ENCODE measurements at regions not wholly inside any gene's neighbourhood (a gene's known extent, or its start where the extent isn't known, plus 50 kb on each side); places are given as distances from the start of the nearest gene placed in this dataset.
"Not testable (repeated sequence)": the region's sequence is repeated elsewhere in the genome, so short reads cannot be mapped to it uniquely, and the experiment has no call there.

DNA sequence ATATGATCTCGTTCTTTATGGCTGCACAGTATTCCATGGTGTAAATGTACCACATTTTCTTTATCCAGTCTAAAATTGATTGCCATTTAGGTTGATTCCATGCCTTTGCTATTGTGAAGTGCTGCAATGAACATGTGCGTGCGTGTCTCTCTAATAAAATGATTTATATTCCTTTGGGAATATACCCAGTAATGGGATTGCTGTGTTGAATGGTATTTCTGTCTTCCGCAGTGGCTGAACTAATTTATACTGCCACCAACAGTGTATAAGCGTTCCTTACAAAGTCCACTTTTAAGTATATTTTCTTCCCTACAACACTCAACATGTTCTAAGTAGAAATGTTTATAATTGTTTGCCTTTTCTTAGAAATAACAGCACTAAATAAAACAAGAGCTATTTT, 521.9 kb downstream of the DTWD2 start:
- H3K36me3 Mint-ChIP-seq (ENCODE audit: low read depth) = no peaks in the 10 kb centered on the region
- no peak overlapping the region for H3K27ac Mint-ChIP-seq
- H3K4me1 Mint-ChIP-seq (ENCODE audit: low read depth) = no peaks in the 10 kb centered on the region

DNA sequence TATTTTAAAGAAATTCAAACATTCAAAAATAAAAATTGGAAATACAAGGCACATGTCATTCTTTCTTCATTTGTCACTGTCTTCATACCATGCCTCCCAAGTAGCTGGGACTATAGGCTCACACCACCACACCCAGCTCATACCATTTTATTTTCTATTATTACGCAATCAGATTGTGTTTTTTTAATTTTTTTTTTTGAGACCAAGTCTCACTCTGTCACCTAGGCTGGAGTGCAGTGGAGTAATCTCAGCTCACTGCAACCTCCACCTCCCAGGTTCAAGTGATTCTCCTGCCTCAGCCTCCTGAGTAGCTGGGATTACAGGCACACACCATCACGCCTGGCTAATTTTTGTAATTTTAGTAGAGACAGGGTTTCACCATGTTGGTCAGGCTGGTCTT, 526.1 kb downstream of the DTWD2 start:
- H3K36me3 Mint-ChIP-seq (ENCODE audit: low read depth); H3K9me3 Mint-ChIP-seq; H3K27ac Mint-ChIP-seq; H3K4me1 Mint-ChIP-seq (ENCODE audit: low read depth); H3K4me3 Mint-ChIP-seq; H3K27me3 Mint-ChIP-seq (ENCODE audit: low read depth): not testable (repeated sequence)

More for the DNA sequence above, 521.9 kb downstream of the DTWD2 start:
- no peaks in the 10 kb centered on the region for H3K9me3 Mint-ChIP-seq
- no peak overlapping the region for H3K4me3 Mint-ChIP-seq
- no peaks in the 10 kb centered on the region for H3K27me3 Mint-ChIP-seq (ENCODE audit: low read depth)

DNA sequence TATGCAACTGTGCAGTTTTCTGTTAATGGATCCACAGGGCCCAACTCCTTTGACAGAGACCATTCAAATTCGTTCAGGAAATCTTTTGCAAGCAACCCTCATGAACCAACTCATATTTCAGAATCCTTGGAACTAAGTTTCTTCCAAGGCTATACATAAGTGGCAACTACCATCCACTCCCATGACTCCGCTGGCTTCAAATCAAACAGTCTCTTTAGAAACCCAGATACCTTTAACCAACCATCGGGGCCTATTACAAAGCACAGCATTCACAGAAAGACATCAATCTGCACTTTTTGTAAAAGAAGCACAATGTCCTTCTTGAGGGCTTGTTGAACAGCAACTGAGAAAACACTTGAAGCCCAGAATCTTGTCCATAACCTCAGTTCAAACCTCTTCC, 526.9 kb downstream of the DTWD2 start:
- Mint-ChIP-seq H3K4me1 (ENCODE audit: low read depth) (no peaks in the 10 kb centered on the region), H3K9me3 (no peaks in the 10 kb centered on the region), H3K4me3 (no peak overlapping the region), H3K27me3 (ENCODE audit: low read depth) (no peaks in the 10 kb centered on the region), H3K36me3 (ENCODE audit: low read depth) (no peaks in the 10 kb centered on the region), H3K27ac (no peak overlapping the region)

DNA sequence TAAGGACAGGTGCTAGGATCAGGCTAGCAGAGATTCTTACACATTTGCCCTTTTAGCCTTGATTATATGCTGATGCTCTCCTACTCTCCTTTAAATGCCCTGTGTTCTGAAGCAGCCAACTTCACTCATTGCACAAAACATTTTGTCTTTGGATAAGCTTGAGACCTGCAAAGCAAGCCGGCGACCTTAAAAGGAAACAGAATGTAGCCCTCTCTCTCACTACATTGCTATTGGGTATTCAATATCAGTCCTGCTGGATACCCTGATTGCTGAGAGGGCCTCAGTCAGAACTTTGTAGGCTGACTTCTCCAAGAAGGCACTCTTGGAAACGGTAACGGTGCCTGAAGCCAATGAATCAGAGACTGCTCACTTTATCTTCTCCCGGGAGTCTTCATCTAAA, 528.9 kb downstream of the DTWD2 start:
- H3K36me3 Mint-ChIP-seq (ENCODE audit: low read depth) = no peaks in the 10 kb centered on the region
- H3K27ac Mint-ChIP-seq = no peak overlapping the region
- no peaks in the 10 kb centered on the region for H3K9me3 Mint-ChIP-seq
- no peaks in the 10 kb centered on the region for H3K4me1 Mint-ChIP-seq (ENCODE audit: low read depth)
- no peak overlapping the region for H3K4me3 Mint-ChIP-seq
- no peaks in the 10 kb centered on the region for H3K27me3 Mint-ChIP-seq (ENCODE audit: low read depth)

GRCh38 chr5:118456085-118456484, 532.3 kb downstream of the DTWD2 start:
- Mint-ChIP-seq H3K4me1 (ENCODE audit: low read depth) (no peaks in the 10 kb centered on the region), H3K27ac (no peak overlapping the region), H3K27me3 (ENCODE audit: low read depth) (no peaks in the 10 kb centered on the region), H3K9me3 (no peaks in the 10 kb centered on the region), H3K36me3 (ENCODE audit: low read depth) (no peaks in the 10 kb centered on the region), H3K4me3 (no peak overlapping the region)

- Mint-ChIP-seq H3K36me3 (ENCODE audit: low read depth) (no peaks in the 10 kb centered on the region), H3K27me3 (ENCODE audit: low read depth) (no peaks in the 10 kb centered on the region), H3K27ac (no peak overlapping the region), H3K4me3 (no peak overlapping the region), H3K9me3 (no peaks in the 10 kb centered on the region), H3K4me1 (ENCODE audit: low read depth) (no peaks in the 10 kb centered on the region)
These were observed 536.6 kb downstream of the DTWD2 start for GRCh38 chr5:118451697-118452247.

DNA sequence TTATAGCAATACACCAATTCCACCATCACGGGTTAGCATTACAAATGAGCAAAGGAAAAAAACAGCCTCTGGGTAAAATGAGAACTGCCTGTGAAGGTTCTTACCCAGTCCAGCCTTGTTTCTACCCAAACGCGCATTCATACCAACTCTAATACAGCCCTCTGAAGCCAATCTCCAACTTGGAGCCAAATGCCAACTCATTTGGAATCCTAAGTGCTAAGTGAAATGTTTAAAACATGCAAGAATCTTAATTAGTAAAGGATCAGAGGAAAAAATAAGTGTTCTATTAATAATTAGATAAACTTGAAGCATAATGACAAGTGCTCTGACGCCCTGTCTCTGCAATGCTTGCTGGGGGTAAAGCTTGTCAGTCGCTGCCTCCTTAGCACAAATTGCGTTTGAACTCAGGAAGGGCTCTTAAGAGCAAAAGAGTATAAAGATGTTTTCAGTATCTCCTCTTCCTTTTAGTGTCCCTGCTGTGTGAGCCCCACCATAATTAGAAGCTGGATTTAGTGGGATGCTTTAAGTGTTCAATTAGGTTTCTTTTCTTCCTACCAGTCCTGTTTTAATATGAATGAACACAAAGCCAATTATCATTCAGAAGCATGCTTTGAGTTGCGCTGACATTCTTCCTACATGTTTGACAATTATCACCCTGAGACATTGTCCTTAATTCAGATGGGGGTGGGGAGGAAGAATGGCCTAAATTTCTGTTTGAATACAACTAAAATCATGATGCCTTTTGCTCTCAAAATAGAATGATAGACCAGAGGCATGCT, 537.6 kb downstream of the DTWD2 start:
- Mint-ChIP-seq H3K4me3 (no peak overlapping the region), H3K9me3 (no peaks in the 10 kb centered on the region), H3K4me1 (ENCODE audit: low read depth) (no peaks in the 10 kb centered on the region), H3K27me3 (ENCODE audit: low read depth) (no peaks in the 10 kb centered on the region), H3K27ac (no peak overlapping the region), H3K36me3 (ENCODE audit: low read depth) (no peaks in the 10 kb centered on the region)

DNA sequence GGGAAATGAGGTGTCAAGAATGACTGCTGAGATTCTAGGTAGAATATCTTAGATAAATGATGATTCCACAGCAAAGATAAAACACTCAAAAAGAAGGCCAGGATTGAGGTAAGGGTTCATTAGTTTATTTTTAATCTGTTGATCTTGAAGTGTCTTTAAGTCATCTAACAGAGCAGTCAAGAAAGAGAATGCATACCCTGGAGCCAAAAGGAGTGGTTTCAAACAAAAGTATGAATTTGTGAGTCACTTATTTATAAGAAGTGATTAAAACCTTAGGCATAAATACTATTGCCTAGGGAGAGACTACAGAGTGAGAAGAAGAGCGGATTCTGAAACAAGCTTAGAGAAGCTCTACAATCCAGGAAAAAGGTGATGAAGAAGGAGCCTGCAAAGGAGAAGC, 541.0 kb downstream of the DTWD2 start:
- H3K4me3 Mint-ChIP-seq = no peak overlapping the region
- no peaks in the 10 kb centered on the region for H3K9me3 Mint-ChIP-seq
- H3K36me3 Mint-ChIP-seq (ENCODE audit: low read depth) = no peaks in the 10 kb centered on the region
- no peaks in the 10 kb centered on the region for H3K27me3 Mint-ChIP-seq (ENCODE audit: low read depth)
- H3K27ac Mint-ChIP-seq = no peak overlapping the region
- no peaks in the 10 kb centered on the region for H3K4me1 Mint-ChIP-seq (ENCODE audit: low read depth)

DNA sequence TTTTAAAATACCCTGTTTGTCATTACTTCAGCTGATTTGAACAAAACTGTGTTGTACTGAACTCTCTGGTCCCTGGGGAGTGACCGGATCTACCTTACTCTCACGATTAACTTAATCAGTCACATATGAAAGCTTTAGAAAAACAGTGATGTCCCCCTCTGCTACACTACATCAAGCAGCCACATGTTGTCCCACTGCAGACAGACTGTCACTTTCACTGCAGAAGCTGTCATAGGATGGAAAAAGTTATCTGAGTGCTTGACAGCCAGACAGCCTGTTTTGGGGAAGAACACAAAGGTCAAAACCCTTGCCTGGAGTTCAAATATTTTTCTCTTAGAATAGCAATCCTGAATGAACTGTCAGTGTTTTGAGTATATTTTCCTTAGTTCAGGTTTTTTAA, 546.4 kb downstream of the DTWD2 start:
- no peaks in the 10 kb centered on the region for H3K9me3 Mint-ChIP-seq
- no peak overlapping the region for H3K4me3 Mint-ChIP-seq
- H3K27ac Mint-ChIP-seq = no peak overlapping the region
- no peaks in the 10 kb centered on the region for H3K4me1 Mint-ChIP-seq (ENCODE audit: low read depth)
- H3K36me3 Mint-ChIP-seq (ENCODE audit: low read depth) = no peaks in the 10 kb centered on the region
- H3K27me3 Mint-ChIP-seq (ENCODE audit: low read depth) = no peaks in the 10 kb centered on the region

- no peaks in the 10 kb centered on the region for H3K36me3 Mint-ChIP-seq (ENCODE audit: low read depth)
- no peak overlapping the region for H3K4me3 Mint-ChIP-seq
- H3K9me3 Mint-ChIP-seq = no peaks in the 10 kb centered on the region
- H3K27me3 Mint-ChIP-seq (ENCODE audit: low read depth) = no peaks in the 10 kb centered on the region
- no peak overlapping the region for H3K27ac Mint-ChIP-seq
- H3K4me1 Mint-ChIP-seq (ENCODE audit: low read depth) = no peaks in the 10 kb centered on the region
These were observed 547.3 kb downstream of the DTWD2 start for GRCh38 chr5:118441034-118441433.

GRCh38 chr5:118440496-118440895, 547.9 kb downstream of the DTWD2 start:
- Mint-ChIP-seq H3K4me3 (no peak overlapping the region), H3K27me3 (ENCODE audit: low read depth) (no peaks in the 10 kb centered on the region), H3K4me1 (ENCODE audit: low read depth) (no peaks in the 10 kb centered on the region), H3K9me3 (no peaks in the 10 kb centered on the region), H3K27ac (no peak overlapping the region), H3K36me3 (ENCODE audit: low read depth) (no peaks in the 10 kb centered on the region)

GRCh38 chr5:118439831-118440230, 548.5 kb downstream of the DTWD2 start:
- no peak overlapping the region for H3K27ac Mint-ChIP-seq
- no peaks in the 10 kb centered on the region for H3K4me1 Mint-ChIP-seq (ENCODE audit: low read depth)
- H3K9me3 Mint-ChIP-seq = no peaks in the 10 kb centered on the region
- H3K4me3 Mint-ChIP-seq = no peak overlapping the region
- no peaks in the 10 kb centered on the region for H3K27me3 Mint-ChIP-seq (ENCODE audit: low read depth)
- H3K36me3 Mint-ChIP-seq (ENCODE audit: low read depth) = no peaks in the 10 kb centered on the region

- H3K27ac Mint-ChIP-seq = no peak overlapping the region
- no peaks in the 10 kb centered on the region for H3K9me3 Mint-ChIP-seq
- no peaks in the 10 kb centered on the region for H3K4me1 Mint-ChIP-seq (ENCODE audit: low read depth)
- H3K36me3 Mint-ChIP-seq (ENCODE audit: low read depth) = no peaks in the 10 kb centered on the region
- no peaks in the 10 kb centered on the region for H3K27me3 Mint-ChIP-seq (ENCODE audit: low read depth)
- no peak overlapping the region for H3K4me3 Mint-ChIP-seq
These were observed 553.2 kb downstream of the DTWD2 start for GRCh38 chr5:118435131-118435530.

- H3K36me3 Mint-ChIP-seq (ENCODE audit: low read depth) = no peaks in the 10 kb centered on the region
- no peaks in the 10 kb centered on the region for H3K9me3 Mint-ChIP-seq
- H3K4me3 Mint-ChIP-seq = no peak overlapping the region
- no peaks in the 10 kb centered on the region for H3K27me3 Mint-ChIP-seq (ENCODE audit: low read depth)
- H3K27ac Mint-ChIP-seq = no peak overlapping the region
- no peaks in the 10 kb centered on the region for H3K4me1 Mint-ChIP-seq (ENCODE audit: low read depth)
These were observed 553.8 kb downstream of the DTWD2 start for GRCh38 chr5:118434522-118434921.

GRCh38 chr5:118430076-118430475, 558.3 kb downstream of the DTWD2 start:
- Mint-ChIP-seq H3K4me3 (no peak overlapping the region), H3K27me3 (ENCODE audit: low read depth) (no peaks in the 10 kb centered on the region), H3K9me3 (peaks cover 3% of the 10 kb centered on the region), H3K27ac (no peak overlapping the region), H3K4me1 (ENCODE audit: low read depth) (no peaks in the 10 kb centered on the region), H3K36me3 (ENCODE audit: low read depth) (no peaks in the 10 kb centered on the region)
